OCI-LY7 (cell line): ENCODE measurements at regions not wholly inside any gene's neighbourhood (a gene's known extent, or its start where the extent isn't known, plus 50 kb on each side); places are given as distances from the start of the nearest gene placed in this dataset.

ENCODE experiments used
- EZH2phosphoT487 ChIP-seq: fragments of 200-600 bp; sonication (generic); IDR thresholded peaks from 2 replicates; pipeline ENCODE4 v1.6.1; 2018; ENCODE audit warnings: low read depth, borderline replicate concordance, mild to moderate bottlenecking, mixed run types, antibody characterized with exemption, low read length, moderate library complexity, mixed read lengths
- TF ChIP-seq, protein P1 (sequence below): fragments of 200-600 bp; sonication (generic); conservative IDR thresholded peaks from 2 replicates; pipeline ENCODE4 v1.5.1; 2014; ENCODE audit warnings: mild to moderate bottlenecking, antibody characterized with exemption, low read length, moderate library complexity, mixed read lengths

DNA sequence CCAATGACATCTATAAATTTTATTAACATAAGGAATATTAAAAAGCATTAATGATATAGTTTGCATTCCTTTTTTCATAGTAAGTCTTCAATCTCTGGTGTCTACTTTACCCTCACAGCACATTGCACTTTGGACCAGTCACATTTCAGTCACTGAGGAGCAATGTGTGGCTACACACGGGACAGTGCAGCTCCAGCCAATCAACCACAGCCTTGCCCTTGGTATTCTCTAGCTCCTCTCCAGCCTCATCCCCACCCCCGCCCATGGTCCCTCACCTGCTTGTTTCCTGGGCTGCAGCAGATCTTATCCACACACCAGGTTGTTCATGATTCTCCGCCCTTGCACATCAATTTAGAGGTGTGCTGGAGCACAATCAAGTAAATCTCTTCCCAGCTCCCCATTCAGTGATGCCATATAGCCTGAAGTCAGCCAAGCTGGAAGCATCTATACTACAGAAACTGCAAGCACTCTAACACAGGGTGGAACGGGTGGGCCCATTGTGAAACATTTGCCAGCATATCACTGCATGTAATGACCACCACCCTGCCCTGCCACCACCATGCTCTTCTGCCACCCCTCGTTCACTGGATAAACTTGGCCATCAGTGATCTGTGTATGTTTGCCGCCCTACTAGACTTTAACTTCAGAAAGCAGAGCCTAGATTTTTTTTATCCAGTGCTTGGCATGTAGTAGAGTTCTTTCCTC is 93.0 kb upstream of the SLC44A3 start:
- TF ChIP-seq, protein P1, sequence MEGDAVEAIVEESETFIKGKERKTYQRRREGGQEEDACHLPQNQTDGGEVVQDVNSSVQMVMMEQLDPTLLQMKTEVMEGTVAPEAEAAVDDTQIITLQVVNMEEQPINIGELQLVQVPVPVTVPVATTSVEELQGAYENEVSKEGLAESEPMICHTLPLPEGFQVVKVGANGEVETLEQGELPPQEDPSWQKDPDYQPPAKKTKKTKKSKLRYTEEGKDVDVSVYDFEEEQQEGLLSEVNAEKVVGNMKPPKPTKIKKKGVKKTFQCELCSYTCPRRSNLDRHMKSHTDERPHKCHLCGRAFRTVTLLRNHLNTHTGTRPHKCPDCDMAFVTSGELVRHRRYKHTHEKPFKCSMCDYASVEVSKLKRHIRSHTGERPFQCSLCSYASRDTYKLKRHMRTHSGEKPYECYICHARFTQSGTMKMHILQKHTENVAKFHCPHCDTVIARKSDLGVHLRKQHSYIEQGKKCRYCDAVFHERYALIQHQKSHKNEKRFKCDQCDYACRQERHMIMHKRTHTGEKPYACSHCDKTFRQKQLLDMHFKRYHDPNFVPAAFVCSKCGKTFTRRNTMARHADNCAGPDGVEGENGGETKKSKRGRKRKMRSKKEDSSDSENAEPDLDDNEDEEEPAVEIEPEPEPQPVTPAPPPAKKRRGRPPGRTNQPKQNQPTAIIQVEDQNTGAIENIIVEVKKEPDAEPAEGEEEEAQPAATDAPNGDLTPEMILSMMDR = no peak
- TF ChIP-seq EZH2phosphoT487 = no peak
